ENCODE measurements at regions not wholly inside any gene's neighbourhood (a gene's known extent, or its start where the extent isn't known, plus 50 kb on each side); places are given as distances from the start of the nearest gene placed in this dataset.

DNA sequence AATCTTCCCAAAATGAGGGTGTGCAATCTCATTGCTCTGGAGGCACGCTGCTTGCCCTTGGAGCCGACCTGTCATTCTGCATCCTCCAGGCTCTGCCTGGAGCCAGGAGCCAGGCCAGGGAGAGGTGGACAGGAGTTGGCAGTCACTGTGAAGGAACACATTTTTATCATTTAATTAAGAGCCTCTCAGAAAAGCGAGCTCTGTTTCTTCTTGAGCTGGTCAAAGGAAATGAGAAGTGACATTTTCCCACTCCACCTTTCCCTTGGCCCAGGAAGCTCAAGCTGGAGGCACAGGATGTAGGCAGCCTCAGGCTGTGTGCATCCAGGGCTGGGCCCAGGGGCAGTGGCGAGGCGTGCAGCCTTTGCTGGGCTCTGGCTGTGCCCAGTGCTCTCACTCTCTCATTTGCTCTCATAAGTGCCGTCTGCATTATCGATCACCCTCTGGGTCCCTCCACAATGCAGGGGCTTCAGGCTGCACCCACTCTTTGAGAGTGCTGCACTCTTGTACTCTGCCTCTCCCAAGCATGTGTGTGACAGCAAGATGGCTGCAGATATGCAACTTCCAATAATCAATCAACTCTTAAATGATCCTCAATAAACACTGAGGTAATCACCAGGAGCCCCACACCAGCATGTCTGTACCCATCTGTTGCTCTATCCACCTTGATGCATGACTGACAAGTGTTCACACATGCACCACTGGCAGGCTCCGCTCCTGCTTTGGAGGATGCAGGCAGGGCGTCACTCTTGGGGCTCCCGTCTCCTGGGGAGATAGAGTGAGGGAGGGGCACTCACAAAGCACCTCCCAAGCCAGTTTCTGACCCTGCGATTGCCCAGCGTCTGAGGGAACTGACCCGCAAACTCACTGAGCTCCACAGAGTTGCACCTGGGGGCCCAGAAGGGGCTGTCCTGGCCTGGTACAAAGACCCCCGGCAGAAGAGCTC lies 171.4 kb downstream of the ZNF248 start:
- DNase-seq (no peak), ATAC-seq (no peak)

DNA sequence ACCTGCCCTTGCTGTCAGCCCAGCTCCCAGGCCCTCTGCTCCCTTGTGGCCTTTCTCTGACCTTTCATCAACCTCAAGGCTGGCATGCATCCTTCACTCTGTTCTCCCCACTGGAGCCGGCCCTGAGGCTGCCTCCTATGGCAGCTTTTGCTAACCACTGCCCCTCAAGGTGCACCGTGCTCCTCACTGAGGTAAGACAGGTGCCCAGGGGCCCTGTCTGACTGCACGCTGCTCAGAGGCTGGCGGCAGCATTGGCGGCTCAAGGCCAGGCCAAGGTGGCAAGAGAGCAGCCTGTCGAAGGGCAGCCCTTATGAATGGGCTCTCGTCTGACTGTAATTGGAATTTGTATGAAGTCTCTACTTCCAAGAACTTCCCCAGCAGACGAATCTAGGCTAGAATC lies 172.6 kb downstream of the ZNF248 start:
- no peak for ATAC-seq
- DNase-seq = no peak

- ATAC-seq = no peak
- no peak for DNase-seq
These were observed 174.8 kb downstream of the ZNF248 start for GRCh38 chr10:37682617-37683016.

GRCh38 chr10:37681617-37681999 lies 175.8 kb downstream of the ZNF248 start:
- DNase-seq (no peak), ATAC-seq (no peak)

DNA sequence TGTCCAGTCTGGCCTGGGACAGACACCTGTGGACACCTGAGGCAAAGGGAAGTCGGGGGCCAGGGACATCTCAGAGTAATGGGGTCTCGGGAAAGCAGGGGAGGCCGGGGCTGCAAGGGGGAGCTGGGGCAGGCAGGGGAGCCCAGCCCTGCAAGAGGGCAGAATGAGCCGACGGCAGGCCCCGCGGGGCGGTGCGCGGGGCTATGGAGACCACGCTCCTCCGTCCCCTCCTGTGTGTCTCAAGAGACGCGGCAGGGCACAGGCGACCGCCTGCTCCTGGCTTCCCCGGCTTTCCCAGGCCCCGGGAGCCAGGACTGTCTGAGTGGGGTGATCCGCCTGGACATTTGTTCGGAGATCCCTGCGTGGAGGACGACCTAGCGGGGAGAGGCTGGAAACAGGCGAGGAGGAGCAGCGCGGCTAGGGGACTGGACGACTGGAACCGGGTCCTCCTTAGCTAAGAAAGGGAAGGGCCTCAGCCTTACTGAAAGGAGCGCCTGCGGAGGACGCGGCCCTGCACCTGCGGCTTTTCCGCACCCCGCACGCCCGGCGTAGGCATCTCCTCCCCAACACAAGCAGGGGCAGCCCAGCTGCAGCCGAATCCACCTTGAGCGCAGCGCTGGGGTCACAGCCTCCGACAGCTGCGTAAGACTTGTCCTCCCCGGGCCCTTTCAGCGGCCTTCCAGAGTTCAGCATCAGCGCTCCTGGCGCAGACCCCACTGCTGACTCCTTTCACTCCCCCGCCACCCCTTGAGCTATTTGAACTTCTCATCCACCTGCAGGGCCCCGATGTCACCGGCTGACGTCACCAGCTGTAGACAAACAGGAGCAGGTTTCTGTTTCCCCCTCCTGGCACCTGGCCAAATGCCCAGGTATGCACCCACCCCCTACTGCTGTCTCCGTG lies 176.4 kb downstream of the ZNF248 start:
- DNase-seq (no peak), ATAC-seq (no peak)

DNA sequence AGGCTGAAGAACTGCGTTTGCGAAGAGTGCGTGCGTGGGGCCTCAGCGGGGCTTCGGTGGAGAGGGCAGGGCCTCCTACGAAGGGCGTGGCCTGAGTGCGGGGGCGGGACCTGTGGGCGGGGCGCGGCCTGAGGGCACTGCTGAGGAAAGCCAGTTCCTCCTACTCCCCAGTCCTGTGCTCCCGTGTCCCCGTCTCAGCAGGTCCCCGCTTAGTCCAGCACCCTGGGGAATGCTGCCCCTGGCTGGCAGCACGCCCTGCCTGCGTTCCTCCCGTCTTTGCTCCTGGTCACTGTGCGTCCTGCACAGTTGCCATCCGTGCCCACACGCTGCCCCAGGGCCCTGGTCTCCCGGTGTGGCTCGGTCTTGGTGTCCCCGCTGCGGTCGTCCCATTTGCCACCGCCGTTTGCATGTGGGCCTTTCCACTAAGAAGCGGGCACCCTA lies 177.1 kb downstream of the ZNF248 start:
- no peak for ATAC-seq

DNA sequence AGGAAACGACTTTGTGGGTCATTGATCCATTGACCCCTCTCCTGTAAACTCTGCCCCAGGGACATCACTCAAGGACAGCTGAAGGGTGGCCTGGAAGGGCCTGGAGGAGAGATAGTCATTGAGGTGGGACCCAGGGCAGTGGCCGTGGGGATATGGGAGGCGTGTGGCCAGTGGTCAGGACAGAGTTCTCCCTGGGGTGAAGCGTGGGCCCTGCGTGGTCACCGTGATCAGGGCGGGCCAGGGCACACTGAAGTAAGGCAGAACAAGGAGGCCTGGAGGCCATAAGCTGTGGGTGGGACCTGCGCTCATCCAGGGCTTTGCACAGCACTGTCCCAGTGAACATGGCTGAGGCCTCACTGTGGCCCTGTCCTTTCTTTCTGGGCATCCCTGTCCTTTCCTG lies 177.9 kb downstream of the ZNF248 start:
- ATAC-seq = peak; percentile 17
- no peak for DNase-seq

More for the DNA sequence above, 177.1 kb downstream of the ZNF248 start:
- no peak for DNase-seq

DNA sequence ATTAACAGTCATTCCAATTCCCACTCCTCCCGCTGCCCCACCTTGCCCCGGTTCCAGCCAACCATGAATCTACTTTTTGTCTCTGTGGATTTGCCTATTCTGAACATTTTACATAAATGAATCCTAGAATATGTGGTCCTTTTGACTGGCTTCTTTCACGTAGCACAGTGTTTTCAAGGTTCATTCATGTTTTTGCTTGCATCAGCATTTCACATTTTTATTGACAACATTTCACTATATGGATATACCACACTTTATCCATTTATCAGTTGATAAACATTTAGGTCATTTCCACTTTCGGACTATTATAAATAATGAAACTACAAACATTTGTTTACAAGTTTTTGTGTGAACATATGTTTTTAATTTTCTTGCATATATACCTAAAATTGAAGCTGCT lies 182.0 kb downstream of the ZNF248 start:
- ATAC-seq (no peak), DNase-seq (no peak)

DNA sequence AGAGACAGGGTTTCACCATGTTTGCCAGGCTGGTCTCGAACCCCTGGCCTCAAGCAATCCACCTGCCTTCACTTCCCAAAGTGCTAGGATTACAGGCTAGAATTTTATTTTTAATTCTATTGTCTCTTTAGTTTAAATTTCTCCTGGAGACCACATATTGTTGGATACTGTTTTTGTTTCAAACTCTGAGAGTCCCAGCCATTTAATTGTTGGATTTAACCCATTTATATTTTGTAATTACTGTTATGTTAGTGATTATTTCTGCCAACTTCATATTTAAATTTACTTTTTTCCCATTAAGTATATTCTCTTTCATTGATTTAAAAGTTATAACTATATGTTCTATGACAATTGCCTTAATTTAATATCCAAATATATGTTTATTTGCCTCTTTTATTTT lies 185.6 kb downstream of the ZNF248 start:
- DNase-seq (no peak), ATAC-seq (no peak)

- no peak for ATAC-seq
These were observed 189.7 kb downstream of the ZNF248 start for GRCh38 chr10:37667736-37668135.

DNA sequence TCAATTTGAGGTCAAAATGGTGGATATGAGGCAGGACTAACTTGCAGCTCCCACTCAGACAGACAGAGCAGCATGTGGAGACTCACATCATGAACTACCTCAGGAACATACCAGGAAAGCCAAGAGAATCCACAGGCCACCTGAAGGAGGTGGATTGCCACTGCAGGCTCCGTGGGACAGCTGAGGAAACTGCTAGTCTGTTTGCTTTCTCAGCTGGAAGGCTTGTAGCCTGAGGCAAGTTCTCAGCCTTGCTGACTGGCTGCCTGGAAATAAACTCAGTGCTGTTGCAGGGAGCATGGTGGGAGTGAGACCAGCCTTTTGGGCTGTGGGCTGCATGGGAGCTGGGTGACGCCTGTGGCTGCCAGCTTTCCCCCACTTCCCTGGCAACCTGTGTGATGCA lies 202.9 kb downstream of the ZNF248 start:
- ATAC-seq (no peak), DNase-seq (no peak)

More at GRCh38 chr10:37667736-37668135, 189.7 kb downstream of the ZNF248 start:
- DNase-seq = no peak

DNA sequence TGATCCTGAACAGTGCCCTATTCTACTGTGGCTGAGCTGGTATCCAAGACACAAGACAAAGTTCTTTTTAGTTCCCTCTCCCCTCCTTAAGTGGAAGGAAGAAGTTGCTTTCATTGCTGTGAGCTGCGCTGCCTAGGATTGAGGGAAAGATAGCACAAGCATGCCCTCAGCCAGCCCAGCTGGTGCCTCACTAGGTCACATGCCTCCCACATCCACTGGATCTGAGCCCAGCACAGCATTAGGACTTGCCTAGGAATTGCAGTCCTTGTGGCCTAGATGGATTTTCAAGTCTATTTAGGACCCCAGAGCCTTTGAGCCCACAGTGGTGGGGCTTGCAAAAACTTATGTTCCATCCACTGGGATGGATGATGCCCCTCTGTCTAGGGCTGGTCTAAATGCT lies 214.2 kb downstream of the ZNF248 start:
- ATAC-seq (no peak), DNase-seq (no peak)

GRCh38 chr10:37640301-37640700 lies 217.1 kb downstream of the ZNF248 start:
- ATAC-seq (no peak), DNase-seq (no peak)

DNA sequence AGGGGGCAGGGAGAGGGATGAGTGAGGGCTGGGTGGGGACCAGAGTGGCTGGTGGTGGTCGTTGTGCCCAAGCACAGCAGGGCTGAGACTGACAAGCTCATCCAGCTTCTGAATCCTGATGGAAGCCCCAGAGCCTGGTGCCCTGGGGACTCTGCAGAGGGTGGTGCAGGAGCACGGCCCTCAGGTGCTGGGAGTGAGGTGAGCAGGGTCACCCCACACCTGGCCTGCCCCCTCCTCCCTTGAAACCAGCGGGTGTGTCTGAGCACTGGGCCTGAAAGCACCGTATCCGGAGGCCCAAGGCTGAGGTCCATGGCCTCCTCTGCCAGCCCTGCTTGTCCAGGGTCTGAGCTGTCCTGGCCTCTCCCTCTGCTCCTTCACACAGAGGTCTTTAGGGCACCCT lies 218.2 kb downstream of the ZNF248 start:
- no peak for DNase-seq
- ATAC-seq = no peak

DNA sequence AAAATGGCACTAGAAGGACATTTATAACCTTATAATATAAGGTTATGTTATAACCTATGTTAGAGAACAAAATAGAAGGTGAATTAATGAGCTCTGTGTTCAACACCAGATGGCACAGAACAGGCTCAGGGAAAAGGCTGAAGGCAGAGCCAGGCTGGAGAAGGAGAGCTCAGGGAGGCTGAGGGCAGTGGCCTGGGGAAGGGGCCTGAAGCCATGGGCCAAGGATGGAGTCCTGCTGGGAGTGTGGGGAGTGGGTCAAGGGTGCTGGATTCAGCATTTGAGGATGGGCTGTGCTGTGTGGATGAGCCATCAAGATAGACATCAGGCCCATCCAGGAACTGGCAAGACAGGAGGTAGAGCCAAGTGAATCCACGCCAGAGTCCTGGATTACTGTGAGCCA lies 218.8 kb downstream of the ZNF248 start:
- no peak for ATAC-seq
- DNase-seq = no peak

DNA sequence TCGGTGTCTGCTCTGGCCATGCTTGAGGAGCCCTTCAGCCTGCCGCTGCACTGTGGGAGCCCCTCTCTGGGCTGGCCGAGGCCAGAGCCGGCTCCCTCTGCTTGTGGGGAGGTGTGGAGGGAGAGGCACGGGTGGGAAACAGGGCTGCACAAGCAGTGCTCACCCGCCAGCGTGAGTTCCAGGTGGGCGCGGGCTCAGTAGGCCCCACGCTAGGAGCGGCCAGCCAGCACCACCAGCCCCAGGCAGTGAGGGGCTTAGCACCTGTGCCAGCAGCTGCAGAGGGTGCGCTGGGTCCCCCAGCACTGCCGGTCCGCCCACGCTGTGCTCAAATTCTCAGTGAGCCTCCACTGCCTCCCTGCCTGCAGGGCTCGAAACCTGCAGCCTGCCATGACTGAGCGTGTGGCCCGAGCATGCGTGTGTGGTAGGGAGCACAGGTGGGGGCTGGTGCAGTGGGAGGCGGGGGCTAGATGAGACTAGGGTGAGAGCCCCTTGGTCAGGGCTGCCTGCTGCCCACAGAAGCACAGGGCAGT lies 223.0 kb downstream of the ZNF248 start:
- ATAC-seq (no peak), DNase-seq (no peak)

- no peak for ATAC-seq
These were observed 224.8 kb downstream of the ZNF248 start for GRCh38 chr10:37632641-37633040.

GRCh38 chr10:37623506-37623905 lies 233.9 kb downstream of the ZNF248 start:
- ATAC-seq = no peak

More at GRCh38 chr10:37632641-37633040, 224.8 kb downstream of the ZNF248 start:
- DNase-seq = no peak

DNA sequence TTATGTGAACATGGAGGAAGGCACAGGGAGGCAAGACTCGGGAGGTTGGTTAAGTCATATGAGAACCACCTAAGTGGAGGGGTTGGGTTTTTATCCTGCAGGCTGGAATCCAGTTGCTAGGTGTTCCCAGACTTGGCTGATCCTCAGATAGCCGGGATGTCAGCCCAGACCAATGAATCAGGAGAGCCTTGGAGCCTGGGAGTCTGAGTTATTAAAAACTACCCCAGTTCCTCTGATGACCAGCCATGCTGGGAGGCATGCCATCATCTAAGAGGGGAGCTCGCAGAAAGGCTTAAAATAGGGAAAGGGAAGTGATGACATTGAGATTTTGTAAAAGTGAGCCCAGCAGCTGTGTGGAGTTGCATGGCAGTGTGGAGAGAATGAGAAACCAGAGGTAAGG lies 238.1 kb downstream of the ZNF248 start:
- DNase-seq (no peak), ATAC-seq (no peak)

More at GRCh38 chr10:37623506-37623905, 233.9 kb downstream of the ZNF248 start:
- no peak for DNase-seq

DNA sequence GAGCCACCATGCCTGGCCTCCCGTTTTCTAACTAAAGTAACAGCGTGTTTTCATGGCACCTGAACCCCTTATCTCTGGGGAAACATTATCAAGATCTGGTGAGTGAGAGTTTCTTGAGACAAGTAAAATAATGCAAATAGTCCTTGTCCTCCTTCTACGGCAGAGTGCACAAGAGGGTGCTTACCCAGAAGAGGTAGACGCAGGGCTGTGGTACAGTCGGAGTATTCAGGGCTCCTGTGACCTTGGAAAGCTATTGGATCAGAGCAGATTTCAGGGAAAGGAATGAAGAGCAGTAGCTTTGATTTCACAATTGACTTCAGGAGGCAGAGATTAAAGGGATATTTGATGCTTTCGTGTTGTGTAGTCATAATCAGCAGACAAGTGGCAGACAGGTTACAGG lies 269.1 kb downstream of the ZNF248 start:
- ATAC-seq = no peak
- no peak for DNase-seq

- DNase-seq = no peak
- ATAC-seq = no peak
These were observed 272.8 kb downstream of the ZNF248 start for GRCh38 chr10:37584643-37585042.

DNA sequence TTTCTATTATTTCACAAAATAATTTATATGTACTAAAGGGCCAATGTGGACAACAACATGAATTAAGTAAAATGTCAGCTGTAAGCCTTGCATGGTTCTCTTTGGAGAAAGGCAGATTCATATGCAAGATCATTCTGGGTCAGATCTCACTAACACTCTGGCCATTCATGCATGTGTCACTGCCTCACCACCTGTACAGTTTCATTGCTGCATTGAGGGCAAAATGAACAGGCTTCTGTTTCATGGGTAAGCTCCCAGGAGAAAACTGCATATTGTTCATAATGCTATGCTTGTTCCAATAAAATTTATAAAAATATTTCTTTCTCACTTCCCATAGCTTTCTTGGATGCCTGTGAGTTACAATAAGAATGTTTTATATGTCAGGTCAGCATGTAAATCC lies 275.2 kb downstream of the ZNF248 start:
- ATAC-seq (no peak), DNase-seq (no peak)

GRCh38 chr10:37576154-37576553 lies 281.3 kb downstream of the ZNF248 start:
- ATAC-seq (no peak), DNase-seq (no peak)

Data from stimulated activated naive CD8-positive, alpha-beta T cell treated with anti-CD3 and anti-CD28 coated beads, Interleukin-15, Interleukin-2, amounts not matched to agents 100 U/mL and 50 U/mL, for 24 hours (primary cell).